PC-3 (cell line): ENCODE measurements at regions not wholly inside any gene's neighbourhood (a gene's known extent, or its start where the extent isn't known, plus 50 kb on each side); places are given as distances from the start of the nearest gene placed in this dataset.

Experiments
- EZH2 ChIP-seq: fragments of 300-600 bp; sonication (generic); IDR thresholded peaks from one replicate; pipeline ENCODE4 v1.6.1; 2017; ENCODE audit warnings: antibody characterized with exemption, mild to moderate bottlenecking, low read length; ENCODE audit not compliant: unreplicated experiment
- TF ChIP-seq, protein P1 (sequence below): fragments of 300-600 bp; sonication (generic); conservative IDR thresholded peaks from 2 replicates; pipeline ENCODE4 v1.5.1; 2017; ENCODE audit warnings: antibody characterized with exemption, low read depth, mild to moderate bottlenecking, low read length

DNA sequence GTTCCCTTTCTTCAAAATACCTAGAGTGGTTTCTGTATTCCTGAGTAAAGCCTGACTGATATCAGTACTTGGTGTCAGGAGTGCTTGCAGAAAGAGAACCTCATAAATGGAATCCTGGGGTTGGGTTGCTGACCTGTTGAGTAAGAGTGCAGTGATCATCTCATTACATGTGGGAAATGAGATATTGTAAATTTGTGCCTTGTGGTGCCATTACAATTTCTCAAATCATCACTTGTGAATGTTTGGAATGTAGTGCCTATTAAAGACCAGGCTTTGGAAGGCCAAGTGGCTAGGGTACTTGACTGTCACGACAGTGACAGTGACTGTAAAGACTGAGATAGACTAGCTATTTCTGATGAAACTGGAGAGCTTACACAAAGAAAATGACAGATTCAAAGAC is 176.7 kb upstream of the CTTNBP2NL start:
- no peak for TF ChIP-seq EZH2
- TF ChIP-seq, protein P1, sequence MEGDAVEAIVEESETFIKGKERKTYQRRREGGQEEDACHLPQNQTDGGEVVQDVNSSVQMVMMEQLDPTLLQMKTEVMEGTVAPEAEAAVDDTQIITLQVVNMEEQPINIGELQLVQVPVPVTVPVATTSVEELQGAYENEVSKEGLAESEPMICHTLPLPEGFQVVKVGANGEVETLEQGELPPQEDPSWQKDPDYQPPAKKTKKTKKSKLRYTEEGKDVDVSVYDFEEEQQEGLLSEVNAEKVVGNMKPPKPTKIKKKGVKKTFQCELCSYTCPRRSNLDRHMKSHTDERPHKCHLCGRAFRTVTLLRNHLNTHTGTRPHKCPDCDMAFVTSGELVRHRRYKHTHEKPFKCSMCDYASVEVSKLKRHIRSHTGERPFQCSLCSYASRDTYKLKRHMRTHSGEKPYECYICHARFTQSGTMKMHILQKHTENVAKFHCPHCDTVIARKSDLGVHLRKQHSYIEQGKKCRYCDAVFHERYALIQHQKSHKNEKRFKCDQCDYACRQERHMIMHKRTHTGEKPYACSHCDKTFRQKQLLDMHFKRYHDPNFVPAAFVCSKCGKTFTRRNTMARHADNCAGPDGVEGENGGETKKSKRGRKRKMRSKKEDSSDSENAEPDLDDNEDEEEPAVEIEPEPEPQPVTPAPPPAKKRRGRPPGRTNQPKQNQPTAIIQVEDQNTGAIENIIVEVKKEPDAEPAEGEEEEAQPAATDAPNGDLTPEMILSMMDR: no peak
